Panc1 (cell line): ENCODE measurements at regions not wholly inside any gene's neighbourhood (a gene's known extent, or its start where the extent isn't known, plus 50 kb on each side); places are given as distances from the start of the nearest gene placed in this dataset.

Experiments
- ATAC-seq: fragments of 200-7000 bp; cut with Tn5 transposase; 2 replicates; pipeline ENCODE4 v1.9.1; 2020; ENCODE audit warnings: mild to moderate bottlenecking, moderate library complexity
- BruUV-seq: library from RNA; stranded (reverse); fragments of 400-500 nt; replicated peaks from 2 replicates; lab custom pipeline; 2021; lab: Mats Ljungman, UMichigan
- CTCF ChIA-PET: fragments of 300-600 bp; sonication (Branson Sonifier 250); formaldehyde crosslinking; loops from one replicate; lab custom pipeline; 2022; ENCODE audit warnings: antibody characterized with exemption; lab: Charles Lee
- POLR2A ChIA-PET: fragments of 300-600 bp; sonication (Branson Sonifier 250); formaldehyde crosslinking; loops from one replicate; lab custom pipeline; 2022; ENCODE audit warnings: antibody characterized with exemption; lab: Charles Lee
- DNase-seq: peaks from one replicate; pipeline ENCODE4 v3.0.0-alpha.2; 2010; ENCODE audit warnings: low read depth, low spot score
- H3K27ac ChIP-seq: 2 replicates; pipeline ENCODE4 v1.5.1; 2011; ENCODE audit warnings: mild to moderate bottlenecking, low read length, inconsistent platforms
- H3K27me3 ChIP-seq: fragments of 200-500 bp; sonication (Bioruptor generic); 2 replicates; pipeline ENCODE4 v1.6.0; 2014; ENCODE audit warnings: low read length, inconsistent platforms; ENCODE audit not compliant: control insufficient read depth, insufficient read depth
- H3K36me3 ChIP-seq: fragments of 200-500 bp; sonication (Bioruptor generic); 2 replicates; pipeline ENCODE4 v1.5.1; 2014; ENCODE audit warnings: inconsistent platforms, mild to moderate bottlenecking, low read length, moderate library complexity; ENCODE audit not compliant: control insufficient read depth, insufficient read depth
- H3K4me1 ChIP-seq: 2 replicates; pipeline ENCODE4 v1.5.1; 2011; ENCODE audit warnings: inconsistent platforms, mild to moderate bottlenecking, low read length, moderate library complexity; ENCODE audit not compliant: control insufficient read depth, insufficient read depth
- H3K4me3 ChIP-seq, 2 experiments: 2 replicates each; pipeline ENCODE4 v1.5.1; 2011 to 2012; ENCODE audit warnings: low read depth in 2 of 2, low read length in 2 of 2, mild to moderate bottlenecking in 2 of 2, inconsistent platforms in 1 of 2, moderate library complexity in 1 of 2
- H3K9me3 ChIP-seq: fragments of 200-500 bp; sonication (Bioruptor generic); 2 replicates; pipeline ENCODE4 v1.5.1; 2014; ENCODE audit warnings: low read depth, mild to moderate bottlenecking, inconsistent platforms, low read length, moderate library complexity; ENCODE audit not compliant: control insufficient read depth, insufficient read depth
- POLR2AphosphoS5 ChIP-seq: IDR thresholded peaks from 2 replicates; pipeline ENCODE4 v1.6.1; 2012; ENCODE audit warnings: mild to moderate bottlenecking, low read depth, low read length, moderate library complexity
- SIN3A ChIP-seq: IDR thresholded peaks from 2 replicates; pipeline ENCODE4 v1.6.1; 2012; ENCODE audit warnings: low read depth, mild to moderate bottlenecking, low read length, moderate library complexity, borderline replicate concordance; ENCODE audit not compliant: insufficient read depth
- TCF7L2 ChIP-seq: IDR thresholded peaks from 2 replicates; pipeline ENCODE4 v1.6.1; 2011; ENCODE audit warnings: mild to moderate bottlenecking, low read depth, low read length, inconsistent platforms
- in situ Hi-C: cut with HindIII; loops from 2 replicates; pipeline ENCODE4 v1.10.0; 2016; ENCODE audit warnings: low sequenced_read_pairs, low pct_unique_long_range_greater_than_20kb
- intact Hi-C: fragments of 100-400 bp; cut with micrococcal nuclease; formaldehyde crosslinking; loops from one replicate; pipeline ENCODE4 v1.10.0; 2022; ENCODE audit not compliant: unreplicated experiment
- TF ChIP-seq, protein P1 (sequence below), 2 experiments: IDR thresholded peaks; 2 replicates each; pipeline ENCODE4 v1.6.1; 2011 to 2012; ENCODE audit warnings: low read depth in 2 of 2, control low read depth in 1 of 2, low read length in 1 of 2, mild to moderate bottlenecking in 1 of 2, moderate library complexity in 1 of 2; ENCODE audit not compliant: insufficient read depth in 1 of 2
- TF ChIP-seq, protein P2 (sequence below): fragments of 450-650 bp; IDR thresholded peaks from 2 replicates; pipeline ENCODE4 v1.5.1; 2017; ENCODE audit warnings: mild to moderate bottlenecking

GRCh38 chrX:20463296-20464075 is 196.8 kb upstream of the RPS6KA3 start:
- in situ Hi-C loops (no loop called here), intact Hi-C loops (no loop called here)
- BruUV-seq, result no TSS peak
- DNase-seq (no peak), ATAC-seq (no peak)
- no peak for TF ChIP-seq POLR2AphosphoS5
- TF ChIP-seq TCF7L2, result no peak
- TF ChIP-seq, protein P1, sequence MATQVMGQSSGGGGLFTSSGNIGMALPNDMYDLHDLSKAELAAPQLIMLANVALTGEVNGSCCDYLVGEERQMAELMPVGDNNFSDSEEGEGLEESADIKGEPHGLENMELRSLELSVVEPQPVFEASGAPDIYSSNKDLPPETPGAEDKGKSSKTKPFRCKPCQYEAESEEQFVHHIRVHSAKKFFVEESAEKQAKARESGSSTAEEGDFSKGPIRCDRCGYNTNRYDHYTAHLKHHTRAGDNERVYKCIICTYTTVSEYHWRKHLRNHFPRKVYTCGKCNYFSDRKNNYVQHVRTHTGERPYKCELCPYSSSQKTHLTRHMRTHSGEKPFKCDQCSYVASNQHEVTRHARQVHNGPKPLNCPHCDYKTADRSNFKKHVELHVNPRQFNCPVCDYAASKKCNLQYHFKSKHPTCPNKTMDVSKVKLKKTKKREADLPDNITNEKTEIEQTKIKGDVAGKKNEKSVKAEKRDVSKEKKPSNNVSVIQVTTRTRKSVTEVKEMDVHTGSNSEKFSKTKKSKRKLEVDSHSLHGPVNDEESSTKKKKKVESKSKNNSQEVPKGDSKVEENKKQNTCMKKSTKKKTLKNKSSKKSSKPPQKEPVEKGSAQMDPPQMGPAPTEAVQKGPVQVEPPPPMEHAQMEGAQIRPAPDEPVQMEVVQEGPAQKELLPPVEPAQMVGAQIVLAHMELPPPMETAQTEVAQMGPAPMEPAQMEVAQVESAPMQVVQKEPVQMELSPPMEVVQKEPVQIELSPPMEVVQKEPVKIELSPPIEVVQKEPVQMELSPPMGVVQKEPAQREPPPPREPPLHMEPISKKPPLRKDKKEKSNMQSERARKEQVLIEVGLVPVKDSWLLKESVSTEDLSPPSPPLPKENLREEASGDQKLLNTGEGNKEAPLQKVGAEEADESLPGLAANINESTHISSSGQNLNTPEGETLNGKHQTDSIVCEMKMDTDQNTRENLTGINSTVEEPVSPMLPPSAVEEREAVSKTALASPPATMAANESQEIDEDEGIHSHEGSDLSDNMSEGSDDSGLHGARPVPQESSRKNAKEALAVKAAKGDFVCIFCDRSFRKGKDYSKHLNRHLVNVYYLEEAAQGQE (IDR thresholded peaks at IDR 0.05; ENCODE audit: insufficient read depth in 1 of 2, low read depth in 2 of 2, low read length in 1 of 2), result no peak
- TF ChIP-seq, protein P2, sequence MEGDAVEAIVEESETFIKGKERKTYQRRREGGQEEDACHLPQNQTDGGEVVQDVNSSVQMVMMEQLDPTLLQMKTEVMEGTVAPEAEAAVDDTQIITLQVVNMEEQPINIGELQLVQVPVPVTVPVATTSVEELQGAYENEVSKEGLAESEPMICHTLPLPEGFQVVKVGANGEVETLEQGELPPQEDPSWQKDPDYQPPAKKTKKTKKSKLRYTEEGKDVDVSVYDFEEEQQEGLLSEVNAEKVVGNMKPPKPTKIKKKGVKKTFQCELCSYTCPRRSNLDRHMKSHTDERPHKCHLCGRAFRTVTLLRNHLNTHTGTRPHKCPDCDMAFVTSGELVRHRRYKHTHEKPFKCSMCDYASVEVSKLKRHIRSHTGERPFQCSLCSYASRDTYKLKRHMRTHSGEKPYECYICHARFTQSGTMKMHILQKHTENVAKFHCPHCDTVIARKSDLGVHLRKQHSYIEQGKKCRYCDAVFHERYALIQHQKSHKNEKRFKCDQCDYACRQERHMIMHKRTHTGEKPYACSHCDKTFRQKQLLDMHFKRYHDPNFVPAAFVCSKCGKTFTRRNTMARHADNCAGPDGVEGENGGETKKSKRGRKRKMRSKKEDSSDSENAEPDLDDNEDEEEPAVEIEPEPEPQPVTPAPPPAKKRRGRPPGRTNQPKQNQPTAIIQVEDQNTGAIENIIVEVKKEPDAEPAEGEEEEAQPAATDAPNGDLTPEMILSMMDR, result no peak
- no peak for TF ChIP-seq SIN3A
- Histone ChIP-seq H3K27ac (no peak overlapping the region), H3K9me3 (no peaks in the 10 kb centered on the region), H3K36me3 (no peaks in the 10 kb centered on the region), H3K4me1 (no peaks in the 10 kb centered on the region), H3K27me3 (no peaks in the 10 kb centered on the region), H3K4me3 (no peak overlapping the region)
- POLR2A ChIA-PET, result no interaction called here
- CTCF ChIA-PET, result no interaction called here

GRCh38 chrX:20461576-20461975 is 194.9 kb upstream of the RPS6KA3 start:
- DNase-seq, result no peak

More at GRCh38 chrX:20461576-20461975, 194.9 kb upstream of the RPS6KA3 start:
- no TSS peak for BruUV-seq
- intact Hi-C loops, result no loop called here
- no peak for ATAC-seq
- in situ Hi-C loops, result no loop called here
- H3K9me3 ChIP-seq, result no peaks in the 10 kb centered on the region
- H3K27ac ChIP-seq, result no peak overlapping the region
- no peaks in the 10 kb centered on the region for H3K4me1 ChIP-seq
- ChIA-PET POLR2A (no interaction called here), CTCF (no interaction called here)
- H3K4me3 ChIP-seq, result no peak overlapping the region
- H3K36me3 ChIP-seq, result no peaks in the 10 kb centered on the region
- TF ChIP-seq SIN3A, result no peak
- TF ChIP-seq TCF7L2, result no peak
- no peak for TF ChIP-seq POLR2AphosphoS5
- TF ChIP-seq, protein P1 (IDR thresholded peaks at IDR 0.05; ENCODE audit: insufficient read depth in 1 of 2, low read depth in 2 of 2, low read length in 1 of 2), result no peak
- TF ChIP-seq, protein P2, result no peak
- H3K27me3 ChIP-seq, result no peaks in the 10 kb centered on the region
